ENCODE measurements at regions not wholly inside any gene's neighbourhood (a gene's known extent, or its start where the extent isn't known, plus 50 kb on each side); places are given as distances from the start of the nearest gene placed in this dataset.

- H3K79me2 ChIP-seq, result no peaks in the 10 kb centered on the region
- no peak overlapping the region for H3K4me2 ChIP-seq (ENCODE audit: low read length)
- no peaks in the 10 kb centered on the region for H3K27me3 ChIP-seq (ENCODE audit: control insufficient read depth, insufficient read depth, low read length)
- H3K9ac ChIP-seq, result no peak overlapping the region
- H3K27ac ChIP-seq, result no peak overlapping the region
- H3K36me3 ChIP-seq (ENCODE audit: control insufficient read depth, insufficient read depth, low read length), result no peaks in the 10 kb centered on the region
- H3K4me3 ChIP-seq (ENCODE audit: low read depth, low read length), result no peak overlapping the region
- H2AFZ ChIP-seq, result no peak overlapping the region
- no peak for TF ChIP-seq CTCF (IDR thresholded peaks at IDR 0.05)
- no peaks in the 10 kb centered on the region for H3K9me3 ChIP-seq (ENCODE audit: control insufficient read depth, low read length)
- no peaks in the 10 kb centered on the region for H3K4me1 ChIP-seq
These were observed 221.2 kb upstream of the STK26 start for GRCh38 chrX:131801911-131802310.

DNA sequence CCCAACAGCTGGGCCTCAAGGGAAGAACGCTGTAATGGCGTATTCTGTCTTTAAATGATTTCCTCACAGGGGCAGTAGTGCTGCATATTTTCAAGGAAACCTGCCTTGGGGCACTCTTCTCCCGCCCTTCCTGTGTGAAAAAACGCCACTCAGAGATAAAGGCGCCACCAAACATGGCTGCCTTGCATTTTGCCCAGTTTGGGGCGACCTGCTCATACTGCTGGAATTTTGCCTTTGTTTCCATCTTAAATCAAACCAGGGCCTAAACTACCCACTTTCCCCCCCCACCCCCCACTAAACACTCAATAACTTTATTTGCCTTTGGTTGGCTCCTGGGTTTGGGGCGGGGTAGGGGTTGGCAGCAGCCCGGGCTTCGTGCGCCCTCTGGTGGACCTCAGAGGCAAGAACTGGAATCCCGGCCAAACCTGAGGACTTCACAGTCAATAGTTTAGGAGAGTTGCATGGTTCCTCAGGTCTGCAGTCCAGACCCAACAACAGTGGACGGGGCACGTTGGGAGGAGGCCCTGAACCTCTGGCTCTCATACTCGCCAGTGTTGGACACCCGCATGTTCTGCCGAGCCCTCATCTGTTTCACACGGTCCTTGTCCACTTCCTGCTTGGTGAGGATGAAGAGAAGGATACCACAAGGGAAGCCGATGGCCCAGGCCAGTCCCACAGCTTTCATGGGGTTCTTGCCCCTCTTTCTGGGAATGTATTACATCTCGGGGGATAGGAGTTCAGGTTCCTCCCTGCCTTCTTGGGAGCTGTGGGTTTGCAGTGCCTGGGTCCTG, 220.1 kb upstream of the STK26 start:
- Histone ChIP-seq H3K27ac (no peak overlapping the region), H3K79me2 (no peaks in the 10 kb centered on the region), H3K9ac (no peak overlapping the region), H3K4me3 (ENCODE audit: low read depth, low read length) (no peak overlapping the region), H3K27me3 (ENCODE audit: control insufficient read depth, insufficient read depth, low read length) (no peaks in the 10 kb centered on the region), H3K9me3 (ENCODE audit: control insufficient read depth, low read length) (no peaks in the 10 kb centered on the region), H2AFZ (no peak overlapping the region), H3K4me2 (ENCODE audit: low read length) (no peak overlapping the region), H3K36me3 (ENCODE audit: control insufficient read depth, insufficient read depth, low read length) (no peaks in the 10 kb centered on the region), H3K4me1 (no peaks in the 10 kb centered on the region)
- no peak for TF ChIP-seq CTCF (IDR thresholded peaks at IDR 0.05)

GRCh38 chrX:131812847-131813825, 210.0 kb upstream of the STK26 start:
- no peak overlapping the region for H3K4me2 ChIP-seq (ENCODE audit: low read length)
- no peaks in the 10 kb centered on the region for H3K9me3 ChIP-seq (ENCODE audit: control insufficient read depth, low read length)
- no peak for TF ChIP-seq CTCF (IDR thresholded peaks at IDR 0.05)
- no peaks in the 10 kb centered on the region for H3K4me1 ChIP-seq
- H3K27ac ChIP-seq, result no peak overlapping the region
- H3K4me3 ChIP-seq (ENCODE audit: low read depth, low read length), result no peak overlapping the region
- no peaks in the 10 kb centered on the region for H3K79me2 ChIP-seq
- H3K9ac ChIP-seq, result no peak overlapping the region
- H3K36me3 ChIP-seq (ENCODE audit: control insufficient read depth, insufficient read depth, low read length), result no peaks in the 10 kb centered on the region
- H3K27me3 ChIP-seq (ENCODE audit: control insufficient read depth, insufficient read depth, low read length), result no peaks in the 10 kb centered on the region
- no peak overlapping the region for H2AFZ ChIP-seq

DNA sequence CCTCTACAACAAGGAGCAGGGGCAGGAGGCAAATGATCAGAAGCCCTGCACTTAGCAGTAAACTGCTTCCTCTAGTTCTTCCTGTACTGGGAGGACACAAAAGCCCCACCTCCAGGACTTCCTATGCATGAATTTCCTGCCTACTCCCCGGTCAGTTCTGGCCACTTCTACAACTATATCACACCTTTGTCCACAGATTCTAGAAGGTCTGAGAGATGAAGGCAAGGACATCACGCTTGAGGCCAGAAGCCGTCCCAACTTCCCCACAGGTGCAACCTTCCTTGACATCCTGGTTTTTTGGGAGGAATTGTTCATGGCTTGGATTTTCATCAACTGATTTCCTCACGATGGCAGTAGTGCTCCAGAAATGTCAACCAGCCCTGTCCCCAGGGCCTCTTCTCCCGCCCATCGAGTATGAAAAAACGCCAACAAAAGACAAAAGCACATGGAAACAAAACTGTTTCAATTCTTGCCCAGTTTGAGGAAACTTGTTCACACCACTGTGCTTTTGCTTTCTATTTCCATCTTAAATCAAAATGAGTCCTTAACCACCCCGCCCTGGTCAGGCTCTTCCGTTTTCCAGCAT, 206.5 kb upstream of the STK26 start:
- H3K36me3 ChIP-seq (ENCODE audit: control insufficient read depth, insufficient read depth, low read length), result no peaks in the 10 kb centered on the region
- no peaks in the 10 kb centered on the region for H3K79me2 ChIP-seq
- H3K27me3 ChIP-seq (ENCODE audit: control insufficient read depth, insufficient read depth, low read length), result no peaks in the 10 kb centered on the region
- TF ChIP-seq CTCF (IDR thresholded peaks at IDR 0.05), result no peak
- no peaks in the 10 kb centered on the region for H3K9me3 ChIP-seq (ENCODE audit: control insufficient read depth, low read length)
- no peak overlapping the region for H2AFZ ChIP-seq
- H3K4me1 ChIP-seq, result no peaks in the 10 kb centered on the region
- H3K9ac ChIP-seq, result no peak overlapping the region
- H3K4me2 ChIP-seq (ENCODE audit: low read length), result no peak overlapping the region
- no peak overlapping the region for H3K27ac ChIP-seq
- H3K4me3 ChIP-seq (ENCODE audit: low read depth, low read length), result peak overlapping the region; percentile 11
